ENCODE measurements at regions not wholly inside any gene's neighbourhood (a gene's known extent, or its start where the extent isn't known, plus 50 kb on each side); places are given as distances from the start of the nearest gene placed in this dataset.
A peak's percentile ranks its signal among the peaks of the same experiment; 100 is the strongest.
"Not testable (repeated sequence)": the region's sequence is repeated elsewhere in the genome, so short reads cannot be mapped to it uniquely, and the experiment has no call there.

DNA sequence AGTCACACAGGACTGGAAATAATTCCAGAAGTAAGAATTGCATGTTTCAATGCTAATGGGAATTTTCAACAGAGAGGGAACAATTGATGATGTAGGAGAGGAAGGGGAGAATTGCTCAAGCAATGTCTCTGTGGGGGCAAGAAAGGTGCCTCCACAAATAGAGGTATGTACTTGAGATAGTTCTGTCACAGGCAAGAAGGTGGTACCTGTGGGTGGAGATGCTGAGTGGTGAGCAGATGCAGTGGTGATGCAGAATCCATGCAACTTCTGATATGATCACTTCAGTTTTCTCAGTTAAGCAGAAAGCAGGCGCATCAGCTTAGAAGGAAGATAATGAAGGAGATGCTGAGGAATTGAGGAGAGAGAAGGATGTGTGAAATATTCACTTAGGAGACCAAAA lies 55.1 kb upstream of the SEC24B start:
- DNase-seq: no peak

DNA sequence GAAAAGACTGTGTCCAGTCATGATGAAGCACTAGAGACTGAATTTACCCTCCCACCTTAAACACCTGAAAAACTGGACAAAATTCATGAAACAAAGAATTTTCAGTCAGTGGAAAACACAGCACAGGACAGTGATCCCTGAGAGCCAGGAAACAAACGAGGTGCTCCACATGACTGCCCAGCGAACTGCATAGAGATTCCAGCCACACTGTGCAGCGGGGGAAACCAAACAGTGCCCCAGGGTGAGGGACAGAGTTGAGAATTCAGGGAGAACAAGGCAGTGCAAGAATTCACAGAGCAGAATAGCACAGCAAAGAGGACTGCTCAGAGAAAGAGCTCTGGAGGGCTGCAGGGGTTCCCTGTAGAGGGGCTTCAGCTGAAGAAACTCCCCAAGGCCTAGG lies 55.5 kb upstream of the SEC24B start:
- DNase-seq: no peak

DNA sequence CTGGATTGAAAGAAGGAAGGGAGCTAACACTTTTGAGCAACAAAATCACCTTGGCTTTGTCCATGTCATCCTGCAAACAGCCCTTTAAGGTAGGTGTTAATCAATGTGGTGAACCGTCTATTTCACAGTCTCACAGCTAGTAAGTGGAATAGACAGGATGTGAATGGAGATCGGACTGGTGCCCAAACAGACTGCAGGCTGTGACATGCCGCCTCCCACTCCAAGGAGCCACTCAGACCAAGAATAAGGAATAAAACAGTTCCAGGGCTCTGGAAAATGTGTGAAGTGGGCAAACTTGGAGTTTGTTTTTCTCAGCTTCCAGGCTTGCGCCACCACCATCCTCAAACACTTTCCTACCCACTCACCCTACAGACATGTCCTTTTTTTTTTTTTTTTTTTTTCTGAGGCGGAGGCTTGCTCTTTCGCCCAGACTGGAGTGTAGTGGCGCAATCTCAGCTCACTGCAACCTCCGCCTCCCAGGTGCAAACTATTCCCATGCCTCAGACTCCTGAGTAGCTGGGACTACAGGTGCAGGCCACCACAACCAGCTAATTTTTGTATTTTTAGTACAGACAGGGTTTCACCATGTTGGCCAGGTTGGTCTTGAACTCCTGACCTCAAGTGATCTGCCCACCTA lies 57.7 kb upstream of the SEC24B start:
- DNase-seq: no peak

DNA sequence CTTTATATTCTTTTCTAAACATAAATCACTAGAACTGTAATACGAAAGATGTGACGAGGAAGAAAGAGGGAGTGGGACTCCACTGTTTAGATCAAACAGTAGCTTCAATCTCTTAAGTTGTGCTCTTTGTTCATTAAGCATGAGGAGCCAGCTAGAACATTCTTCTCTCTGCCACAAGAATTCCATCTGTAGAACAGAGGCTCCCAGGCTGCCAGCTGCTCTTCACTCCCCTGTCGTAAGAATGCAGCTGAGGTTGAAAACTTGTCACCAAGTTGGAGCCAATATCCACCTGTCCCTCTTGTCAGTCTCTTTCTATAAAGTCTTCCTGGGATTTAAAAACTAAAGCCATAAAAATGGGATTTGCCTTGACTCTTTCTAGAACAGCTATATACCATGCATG lies 65.0 kb upstream of the SEC24B start:
- DNase-seq: no peak

DNA sequence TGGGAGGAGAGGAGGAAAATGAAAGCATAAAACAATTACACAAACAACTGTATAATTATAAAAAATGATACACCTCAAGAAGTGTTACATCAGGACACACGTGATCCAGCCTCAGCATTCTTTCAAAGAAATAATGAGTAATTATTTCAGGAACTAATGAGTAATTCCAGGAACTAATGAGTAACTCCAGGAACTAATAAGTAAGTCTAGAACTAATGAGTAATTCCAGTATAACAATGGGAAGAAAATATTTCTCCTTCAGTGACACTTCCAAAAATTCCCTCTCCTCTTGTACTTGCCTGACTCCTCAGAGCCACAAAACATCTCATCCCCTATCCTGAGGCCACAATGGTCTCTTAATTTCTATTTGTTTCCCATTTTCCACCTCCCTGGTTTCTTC lies 63.5 kb upstream of the COL25A1 start:
- no peak for DNase-seq

DNA sequence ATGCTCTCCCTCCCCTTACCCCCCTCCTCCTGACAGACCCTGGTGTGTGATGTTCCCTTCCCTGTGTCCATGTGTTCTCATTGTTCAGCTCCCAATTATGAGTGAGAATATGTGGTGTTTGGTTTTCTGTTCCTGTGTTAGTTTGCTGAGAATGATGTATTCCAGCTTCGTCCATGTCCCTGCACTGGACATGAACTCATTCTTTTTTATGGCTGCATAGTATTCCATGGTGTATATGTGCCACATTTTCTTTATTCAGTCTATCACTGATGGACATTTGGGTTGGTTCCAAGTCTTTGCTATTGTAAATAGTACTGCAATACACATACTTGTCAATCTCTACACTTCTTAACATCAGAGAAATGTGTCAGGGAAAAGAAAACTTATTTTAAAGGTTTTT lies 62.8 kb upstream of the COL25A1 start:
- DNase-seq: not testable (repeated sequence)

DNA sequence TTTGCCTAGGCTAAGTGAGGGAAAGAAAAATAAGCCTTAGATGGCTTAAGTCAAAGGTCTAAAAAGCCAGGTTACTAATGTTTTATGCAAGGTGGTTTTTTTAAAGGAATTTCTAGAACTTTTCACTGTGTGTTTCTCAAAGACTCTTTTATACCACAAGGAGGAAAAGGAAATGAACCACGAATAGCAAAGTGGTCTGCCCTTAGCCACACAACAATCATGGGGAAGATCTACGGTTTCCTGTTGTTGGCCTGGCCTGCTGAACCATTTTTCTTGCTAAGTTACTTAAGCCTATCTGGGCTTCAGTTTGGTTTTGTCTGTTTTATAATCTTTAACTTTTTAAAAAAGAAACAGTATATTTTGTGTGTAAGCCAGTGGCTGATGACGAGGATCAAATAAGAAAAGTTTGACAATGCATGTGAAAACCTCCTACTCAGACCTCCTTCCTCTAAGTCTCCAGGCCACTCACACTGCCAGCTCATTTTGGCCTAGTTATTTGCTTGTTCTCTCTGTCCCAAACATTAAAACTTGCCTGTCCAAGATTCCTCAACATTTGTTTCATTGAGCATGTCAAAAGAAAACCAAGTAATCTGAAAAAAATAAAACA lies 56.7 kb upstream of the COL25A1 start:
- peak; percentile 44 for DNase-seq

DNA sequence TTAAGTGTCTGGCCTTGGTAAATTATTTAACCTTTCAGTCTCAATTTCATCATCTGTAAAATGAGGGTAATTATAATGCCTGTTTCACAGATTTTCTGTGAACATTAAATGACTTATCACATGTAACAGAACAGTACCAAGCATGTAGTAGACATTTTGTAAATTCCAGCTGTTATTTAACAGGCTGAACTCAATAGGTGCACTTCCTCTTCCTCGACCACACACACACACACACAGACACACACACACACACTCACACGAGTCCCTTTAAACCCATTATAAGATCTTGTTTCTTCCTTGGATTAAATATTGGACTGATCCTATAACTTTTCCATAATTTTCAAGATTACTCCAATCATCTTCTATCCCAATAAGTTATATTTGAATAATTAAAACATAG lies 53.4 kb upstream of the COL25A1 start:
- no peak for DNase-seq

DNA sequence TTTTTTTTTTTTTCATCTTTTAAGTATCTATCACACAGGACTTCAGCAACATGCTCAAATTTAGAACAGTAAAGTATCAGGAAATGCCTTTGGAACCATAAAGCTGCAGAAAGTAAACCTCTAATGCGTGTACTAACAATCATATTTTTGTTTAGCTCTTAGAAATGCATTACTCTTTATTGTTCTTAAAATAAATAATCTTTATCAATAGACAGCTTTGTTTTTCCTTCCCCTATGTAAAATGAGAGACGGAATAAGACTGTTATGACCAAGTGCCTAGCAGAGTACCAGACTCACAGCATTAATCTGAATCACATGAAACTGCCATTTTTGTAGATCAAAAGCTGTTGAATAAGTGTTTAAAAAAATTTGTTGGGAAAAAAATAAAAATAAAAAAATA lies 50.5 kb upstream of the COL25A1 start:
- no peak for DNase-seq

Measured in central memory CD4-positive, alpha-beta T cell (primary cell).